Ureter (tissue), 1 donor: ENCODE measurements at regions not wholly inside any gene's neighbourhood (a gene's known extent, or its start where the extent isn't known, plus 50 kb on each side); places are given as distances from the start of the nearest gene placed in this dataset.
"Not testable (repeated sequence)": the region's sequence is repeated elsewhere in the genome, so short reads cannot be mapped to it uniquely, and the experiment has no call there.

ENCODE experiments used
- DNase-seq: peaks from one replicate; pipeline ENCODE4 v3.0.0-alpha.2; 2020; ENCODE audit warnings: low spot score
- donor health status: DM: yes; HTN: yes; CAD: no.

- DNase-seq: not testable (repeated sequence)
Measured at GRCh38 chr2:91742973-91743490, 3051.6 kb downstream of the RPIA start.

GRCh38 chr2:91743910-91744309 lies 3052.4 kb downstream of the RPIA start:
- DNase-seq: not testable (repeated sequence)

- DNase-seq: not testable (repeated sequence)
Measured at GRCh38 chr2:91744700-91745141, 3053.2 kb downstream of the RPIA start.

GRCh38 chr2:91748902-91749301 lies 3057.4 kb downstream of the RPIA start:
- DNase-seq: no peak

GRCh38 chr2:91749665-91750064 lies 3058.2 kb downstream of the RPIA start:
- not testable (repeated sequence) for DNase-seq

- DNase-seq: not testable (repeated sequence)
Measured at GRCh38 chr2:91759361-91759941, 3068.0 kb downstream of the RPIA start.

- not testable (repeated sequence) for DNase-seq
Measured at GRCh38 chr2:91760672-91761071, 3069.2 kb downstream of the RPIA start.

GRCh38 chr2:91762312-91762711 lies 3070.8 kb downstream of the RPIA start:
- DNase-seq: not testable (repeated sequence)

- DNase-seq: not testable (repeated sequence)
Measured at GRCh38 chr2:91763710-91764109, 3072.2 kb downstream of the RPIA start.

- not testable (repeated sequence) for DNase-seq
Measured at GRCh38 chr2:91764581-91765002, 3073.1 kb downstream of the RPIA start.

- DNase-seq: not testable (repeated sequence)
Measured at GRCh38 chr2:91765018-91765754, 3073.7 kb downstream of the RPIA start.

GRCh38 chr2:91766349-91767048 lies 3075.0 kb downstream of the RPIA start:
- peak; percentile 55 for DNase-seq

GRCh38 chr2:91768301-91768700 lies 3076.8 kb downstream of the RPIA start:
- DNase-seq: not testable (repeated sequence)

GRCh38 chr2:91768997-91769396 lies 3077.5 kb downstream of the RPIA start:
- DNase-seq: not testable (repeated sequence)

GRCh38 chr2:91770046-91770575 lies 3078.6 kb downstream of the RPIA start:
- not testable (repeated sequence) for DNase-seq

GRCh38 chr2:91771604-91772003 lies 3080.1 kb downstream of the RPIA start:
- DNase-seq: not testable (repeated sequence)

- not testable (repeated sequence) for DNase-seq
Measured at GRCh38 chr2:91772240-91772937, 3080.9 kb downstream of the RPIA start.

- not testable (repeated sequence) for DNase-seq
Measured at GRCh38 chr2:91773810-91774209, 3082.3 kb downstream of the RPIA start.

GRCh38 chr2:91775193-91775592 lies 3083.7 kb downstream of the RPIA start:
- DNase-seq: not testable (repeated sequence)

- DNase-seq: not testable (repeated sequence)
Measured at GRCh38 chr2:91780324-91780723, 3088.9 kb downstream of the RPIA start.

GRCh38 chr2:91809391-91809790 lies 3061.8 kb upstream of the TEKT4 start:
- not testable (repeated sequence) for DNase-seq
